HG03565 (cell line): ENCODE measurements at regions not wholly inside any gene's neighbourhood (a gene's known extent, or its start where the extent isn't known, plus 50 kb on each side); places are given as distances from the start of the nearest gene placed in this dataset.

ENCODE experiments used
- ATAC-seq: cut with Tn5 transposase; IDR thresholded peaks from one replicate; pipeline ENCODE4 v1.9.1; 2021; ENCODE audit warnings: mild to moderate bottlenecking, moderate library complexity; ENCODE audit not compliant: unreplicated experiment

- ATAC-seq: no peak
These were observed 50.5 kb upstream of the NT5C1B start for GRCh38 chr2:18639756-18640453.
